HG02870 (cell line): ENCODE measurements at regions not wholly inside any gene's neighbourhood (a gene's known extent, or its start where the extent isn't known, plus 50 kb on each side); places are given as distances from the start of the nearest gene placed in this dataset.

Experiments
- ATAC-seq: cut with Tn5 transposase; IDR thresholded peaks from one replicate; pipeline ENCODE4 v1.9.1; 2021; ENCODE audit warnings: mild to moderate bottlenecking, moderate library complexity; ENCODE audit not compliant: unreplicated experiment

- no peak for ATAC-seq
Observed at GRCh38 chrX:6909396-6909795, 238.1 kb upstream of the STS start.

- no peak for ATAC-seq
Observed at GRCh38 chrX:6906608-6907007, 240.9 kb upstream of the STS start.

GRCh38 chrX:6904156-6904555 lies 243.4 kb upstream of the STS start:
- no peak for ATAC-seq

GRCh38 chrX:6898371-6898770 lies 249.1 kb upstream of the STS start:
- no peak for ATAC-seq

- ATAC-seq, result no peak
Observed at GRCh38 chrX:6891404-6891803, 256.1 kb upstream of the STS start.

- no peak for ATAC-seq
Observed at GRCh38 chrX:6890544-6891261, 256.8 kb upstream of the STS start.

- no peak for ATAC-seq
Observed at GRCh38 chrX:6885909-6886308, 261.6 kb upstream of the STS start.

- ATAC-seq, result no peak
Observed at GRCh38 chrX:6885396-6885795, 262.1 kb upstream of the STS start.

- ATAC-seq, result no peak
Observed at GRCh38 chrX:6861456-6861855, 286.1 kb upstream of the STS start.

GRCh38 chrX:6857749-6858148 lies 289.8 kb upstream of the STS start:
- ATAC-seq, result no peak

- ATAC-seq, result no peak
Observed at GRCh38 chrX:6856471-6856870, 291.0 kb upstream of the STS start.

GRCh38 chrX:6852869-6853268 lies 294.6 kb upstream of the STS start:
- no peak for ATAC-seq

- no peak for ATAC-seq
Observed at GRCh38 chrX:6852121-6852520, 295.4 kb upstream of the STS start.

- ATAC-seq, result no peak
Observed at GRCh38 chrX:6851140-6851539, 296.4 kb upstream of the STS start.

GRCh38 chrX:6849716-6850414 lies 297.6 kb upstream of the STS start:
- no peak for ATAC-seq

- no peak for ATAC-seq
Observed at GRCh38 chrX:6832619-6833018, 297.7 kb upstream of the VCX3A start.

GRCh38 chrX:6826856-6827255 lies 291.9 kb upstream of the VCX3A start:
- ATAC-seq, result no peak

GRCh38 chrX:6821730-6822129 lies 286.8 kb upstream of the VCX3A start:
- no peak for ATAC-seq

GRCh38 chrX:6813836-6814370 lies 279.0 kb upstream of the VCX3A start:
- no peak for ATAC-seq

GRCh38 chrX:6812087-6812486 lies 277.2 kb upstream of the VCX3A start:
- no peak for ATAC-seq

- ATAC-seq, result no peak
Observed at GRCh38 chrX:6810776-6811175, 275.9 kb upstream of the VCX3A start.

- ATAC-seq, result no peak
Observed at GRCh38 chrX:6803607-6804006, 268.7 kb upstream of the VCX3A start.
